Stomach (tissue), 4 donors: ENCODE measurements at regions not wholly inside any gene's neighbourhood (a gene's known extent, or its start where the extent isn't known, plus 50 kb on each side); places are given as distances from the start of the nearest gene placed in this dataset.

Experiments used
- POLR2A ChIP-seq, 4 donors: fragments of 450-650 bp; IDR thresholded peaks; one replicate each; pipeline ENCODE4 v1.6.1; 2016; ENCODE audit warnings: antibody characterized with exemption in 4 of 4, control low read depth in 2 of 4, mild to moderate bottlenecking in 1 of 4, moderate library complexity in 1 of 4
- POLR2AphosphoS5 ChIP-seq, 3 donors: sonication (generic); formaldehyde crosslinking; IDR thresholded peaks; one replicate each; pipeline ENCODE4 v1.6.1; 2016; ENCODE audit warnings: antibody characterized with exemption in 3 of 3
- TF ChIP-seq, protein P1 (sequence below), 7 experiments: fragments of 450-650 bp in 4 of 7; fragments of 200-600 bp in 3 of 7; sonication (generic) in 3 of 7; IDR thresholded peaks; one replicate each; pipeline ENCODE4 v1.5.1; 2016 to 2019; ENCODE audit warnings: antibody characterized with exemption in 7 of 7, control low read depth in 2 of 7, mild to moderate bottlenecking in 1 of 7

DNA sequence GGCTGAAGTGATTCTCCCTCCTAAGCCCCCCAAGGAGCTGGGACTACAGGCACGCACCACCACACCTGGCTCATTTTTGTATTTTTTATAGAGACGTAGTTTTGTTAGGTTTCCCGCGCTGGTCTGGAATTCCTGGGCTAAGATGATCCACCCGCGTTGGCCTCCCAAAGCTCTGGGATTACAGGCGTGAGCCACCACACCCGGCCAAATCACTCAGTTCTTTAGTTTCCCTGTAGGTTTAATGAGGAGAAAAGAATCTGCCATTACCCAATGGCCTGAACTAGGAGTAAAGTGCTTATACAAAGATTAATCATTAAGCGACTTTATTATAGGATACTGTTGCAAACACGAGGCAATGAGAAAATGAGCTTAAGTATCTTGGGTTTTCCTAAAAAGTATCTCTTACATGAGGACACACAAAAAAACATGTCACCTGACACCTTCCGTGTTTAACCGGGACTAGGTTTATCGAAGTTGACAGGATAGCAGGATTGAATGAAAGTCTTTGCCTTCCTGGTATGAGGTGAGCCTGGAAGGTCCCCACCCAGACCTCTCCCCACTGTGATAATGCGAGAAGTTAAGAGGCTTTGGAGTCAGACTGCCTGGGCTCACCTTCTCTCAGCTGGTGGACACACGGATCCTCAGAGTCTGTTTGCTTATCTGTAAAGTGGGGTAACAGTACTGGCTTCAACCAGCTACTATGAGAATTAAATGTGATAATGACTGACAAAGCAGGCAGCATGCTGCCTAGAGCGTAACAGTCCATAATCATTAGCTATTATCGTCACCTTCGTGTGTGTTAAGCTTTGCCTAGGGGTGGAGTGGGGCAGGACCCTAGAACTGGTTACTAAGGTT, 133.5 kb upstream of the KRAS start:
- TF ChIP-seq, protein P1, sequence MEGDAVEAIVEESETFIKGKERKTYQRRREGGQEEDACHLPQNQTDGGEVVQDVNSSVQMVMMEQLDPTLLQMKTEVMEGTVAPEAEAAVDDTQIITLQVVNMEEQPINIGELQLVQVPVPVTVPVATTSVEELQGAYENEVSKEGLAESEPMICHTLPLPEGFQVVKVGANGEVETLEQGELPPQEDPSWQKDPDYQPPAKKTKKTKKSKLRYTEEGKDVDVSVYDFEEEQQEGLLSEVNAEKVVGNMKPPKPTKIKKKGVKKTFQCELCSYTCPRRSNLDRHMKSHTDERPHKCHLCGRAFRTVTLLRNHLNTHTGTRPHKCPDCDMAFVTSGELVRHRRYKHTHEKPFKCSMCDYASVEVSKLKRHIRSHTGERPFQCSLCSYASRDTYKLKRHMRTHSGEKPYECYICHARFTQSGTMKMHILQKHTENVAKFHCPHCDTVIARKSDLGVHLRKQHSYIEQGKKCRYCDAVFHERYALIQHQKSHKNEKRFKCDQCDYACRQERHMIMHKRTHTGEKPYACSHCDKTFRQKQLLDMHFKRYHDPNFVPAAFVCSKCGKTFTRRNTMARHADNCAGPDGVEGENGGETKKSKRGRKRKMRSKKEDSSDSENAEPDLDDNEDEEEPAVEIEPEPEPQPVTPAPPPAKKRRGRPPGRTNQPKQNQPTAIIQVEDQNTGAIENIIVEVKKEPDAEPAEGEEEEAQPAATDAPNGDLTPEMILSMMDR (IDR thresholded peaks at IDR 0.05), result no peak
- TF ChIP-seq POLR2A (IDR thresholded peaks at IDR 0.05) (no peak), POLR2AphosphoS5 (IDR thresholded peaks at IDR 0.05) (no peak)
